OCI-M2 (cell line): ENCODE measurements at regions not wholly inside any gene's neighbourhood (a gene's known extent, or its start where the extent isn't known, plus 50 kb on each side); places are given as distances from the start of the nearest gene placed in this dataset.
"Not testable (repeated sequence)": the region's sequence is repeated elsewhere in the genome, so short reads cannot be mapped to it uniquely, and the experiment has no call there.

Experiments
- DNase-seq: peaks from one replicate; lab custom pipeline; 2025; ENCODE audit not compliant: unreplicated experiment; lab: John Stamatoyannopoulos, UW

DNA sequence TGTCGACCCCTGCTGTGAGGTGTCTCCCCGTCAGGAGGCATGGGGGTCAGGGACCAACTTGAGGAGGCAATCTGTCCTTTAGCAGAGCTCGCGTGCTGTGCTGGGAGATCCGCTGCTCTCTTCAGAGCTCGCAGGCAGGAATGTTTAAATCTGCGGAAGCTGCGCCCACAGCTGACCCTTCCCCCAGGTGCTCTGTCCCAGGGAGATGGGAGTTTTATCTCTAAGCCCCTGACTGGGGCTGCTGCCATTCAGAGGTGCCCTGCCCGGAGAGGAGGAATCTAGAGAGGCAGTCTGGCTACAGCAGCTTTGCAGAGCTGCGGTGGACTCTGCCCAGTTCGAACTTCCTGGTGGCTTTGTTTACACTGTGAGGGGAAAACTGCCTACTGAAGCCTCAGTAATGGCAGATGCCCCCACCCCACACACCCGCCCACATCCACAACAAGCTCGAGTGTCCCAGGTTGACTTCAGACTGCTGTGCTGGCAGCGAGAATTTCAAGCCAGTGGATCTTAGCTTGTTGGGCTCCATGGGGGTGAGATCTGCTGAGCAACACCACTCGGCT is 133.1 kb downstream of the CENPC start:
- DNase-seq: not testable (repeated sequence)

- no peak for DNase-seq
Observed at GRCh38 chr4:67403342-67403741, 142.0 kb downstream of the CENPC start.

DNA sequence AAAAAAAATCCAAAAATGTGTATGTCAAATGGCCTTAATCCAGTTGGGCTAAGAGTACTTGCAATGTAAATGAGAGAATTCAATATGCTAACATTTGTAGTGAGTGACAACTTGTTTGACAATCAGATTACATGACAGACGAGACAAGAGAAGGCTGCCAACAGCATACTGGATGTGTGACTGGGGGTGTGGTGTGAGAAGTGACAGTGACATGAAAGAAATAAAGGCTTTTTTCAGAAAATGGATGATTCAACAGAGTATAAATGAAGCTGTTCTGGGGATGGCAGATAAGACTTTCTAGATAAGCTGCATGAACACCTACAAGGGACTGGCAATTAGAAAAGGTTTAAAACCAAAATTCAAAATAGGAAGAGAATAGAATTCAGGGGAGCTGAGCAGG is 143.4 kb downstream of the CENPC start:
- DNase-seq: no peak

GRCh38 chr4:67397931-67398330 is 147.4 kb downstream of the CENPC start:
- no peak for DNase-seq

- no peak for DNase-seq
Observed at GRCh38 chr4:67397031-67397430, 148.3 kb downstream of the CENPC start.

DNA sequence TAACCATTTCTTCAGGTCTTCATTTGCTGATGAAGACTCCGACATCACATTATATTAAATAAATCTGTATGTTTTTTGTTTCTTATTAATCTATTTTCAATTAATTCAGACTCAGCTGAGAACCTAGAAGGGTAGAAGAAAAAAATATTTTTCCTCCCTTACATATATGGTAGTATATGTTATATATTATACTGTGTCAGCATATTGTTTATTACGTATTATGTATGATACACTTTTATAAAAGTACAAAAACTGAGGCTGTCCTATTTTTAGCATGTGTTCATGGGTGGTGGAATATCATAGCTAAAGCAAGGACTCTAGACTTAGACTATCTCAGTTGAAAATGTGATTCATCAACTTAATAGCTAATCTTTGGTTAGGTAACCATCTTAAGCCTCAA is 149.3 kb downstream of the CENPC start:
- no peak for DNase-seq

- DNase-seq: no peak
Observed at GRCh38 chr4:67394879-67395278, 150.4 kb downstream of the CENPC start.

GRCh38 chr4:67393699-67394281 is 151.5 kb downstream of the CENPC start:
- peak; percentile 1 for DNase-seq

DNA sequence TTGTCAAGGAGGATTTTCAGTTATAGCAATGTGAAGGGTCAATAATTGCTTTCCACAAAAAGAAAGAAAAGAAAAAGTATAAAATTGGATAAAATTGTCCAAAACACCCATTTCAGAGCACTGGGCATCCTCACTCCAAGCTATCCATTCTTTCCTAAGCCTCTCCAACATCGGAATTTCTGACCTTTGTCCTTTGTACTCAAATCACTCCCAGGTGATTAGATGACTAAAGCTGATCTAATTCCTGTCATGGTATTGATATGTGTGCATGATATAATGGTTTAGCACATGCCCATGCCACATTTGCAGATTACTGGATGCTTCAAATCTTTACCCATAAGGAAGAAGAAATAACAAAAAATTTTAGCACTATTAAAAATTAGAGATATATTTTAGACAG is 152.3 kb downstream of the CENPC start:
- no peak for DNase-seq

DNA sequence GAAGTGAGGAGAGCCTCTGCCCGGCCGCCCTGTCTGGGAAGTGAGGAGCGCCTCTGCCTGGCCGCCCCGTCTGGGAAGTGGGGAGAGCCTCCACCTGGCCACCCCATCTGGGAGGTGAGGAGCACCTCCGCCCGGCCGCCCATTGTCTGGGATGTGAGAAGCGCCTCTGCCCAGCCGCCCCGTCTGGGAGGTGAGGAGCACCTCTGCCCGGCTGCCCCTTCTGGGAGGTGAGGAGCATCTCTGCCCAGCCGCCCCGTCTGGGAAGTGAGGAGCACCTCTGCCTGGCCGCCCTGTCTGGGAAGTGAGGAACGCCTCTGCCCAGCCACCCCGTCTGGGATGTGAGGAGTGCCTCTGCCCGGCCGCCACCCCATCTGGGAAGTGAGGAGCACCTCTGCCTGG is 163.9 kb downstream of the CENPC start:
- not testable (repeated sequence) for DNase-seq

DNA sequence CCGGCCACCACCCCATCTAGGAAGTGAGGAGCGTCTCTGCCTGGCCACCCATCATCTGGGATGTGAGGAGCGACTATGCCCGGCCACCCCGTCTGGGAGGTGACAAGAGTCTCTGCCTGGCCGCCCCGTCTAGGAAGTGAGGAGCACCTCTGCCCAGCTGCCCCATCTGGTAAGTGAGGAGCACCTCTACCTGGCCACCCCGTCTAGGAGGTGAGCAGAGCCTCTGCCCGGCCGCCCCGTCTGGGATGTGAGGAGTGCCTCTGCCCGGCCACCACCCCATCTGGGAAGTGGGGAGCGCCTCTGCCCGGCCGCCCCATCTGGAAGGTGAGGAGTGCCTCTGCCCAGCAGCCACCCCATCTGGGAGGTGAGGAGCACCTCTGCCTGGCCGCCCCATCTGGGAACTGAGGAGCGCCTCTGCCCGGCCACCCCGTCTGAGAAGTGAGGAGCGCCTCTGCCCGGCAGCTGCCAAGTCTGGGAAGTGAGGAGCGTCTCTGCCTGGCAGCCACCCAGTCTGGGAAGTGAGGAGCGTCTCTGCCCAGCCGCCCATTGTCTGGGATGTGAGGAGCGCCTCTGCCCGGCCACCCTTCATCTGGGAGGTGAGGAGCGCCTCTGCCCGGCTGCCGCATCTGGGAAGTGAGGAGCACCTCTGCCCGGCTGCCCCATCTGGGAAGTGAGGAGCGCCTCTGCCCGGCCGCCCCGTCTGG is 164.4 kb downstream of the CENPC start:
- DNase-seq: not testable (repeated sequence)

DNA sequence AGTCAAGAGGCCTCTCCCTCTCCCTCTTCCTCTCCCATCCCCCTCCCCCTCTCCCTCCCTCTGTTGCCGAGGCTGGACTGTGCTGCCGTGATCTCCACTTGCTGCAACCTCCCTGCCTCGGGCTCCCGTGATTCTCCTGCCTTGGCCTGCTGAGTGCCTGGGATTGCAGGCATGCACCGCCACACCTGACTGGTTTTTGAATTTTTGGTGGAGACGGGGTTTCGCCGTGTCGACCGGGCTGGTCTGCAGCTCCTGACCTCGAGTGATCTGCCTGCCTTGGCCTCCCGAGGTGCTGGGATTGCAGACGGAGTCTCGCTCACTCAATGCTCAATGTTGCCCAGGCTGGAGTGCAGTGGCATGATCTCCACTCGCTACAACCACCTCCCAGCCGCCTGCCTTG is 165.1 kb downstream of the CENPC start:
- no peak for DNase-seq

DNA sequence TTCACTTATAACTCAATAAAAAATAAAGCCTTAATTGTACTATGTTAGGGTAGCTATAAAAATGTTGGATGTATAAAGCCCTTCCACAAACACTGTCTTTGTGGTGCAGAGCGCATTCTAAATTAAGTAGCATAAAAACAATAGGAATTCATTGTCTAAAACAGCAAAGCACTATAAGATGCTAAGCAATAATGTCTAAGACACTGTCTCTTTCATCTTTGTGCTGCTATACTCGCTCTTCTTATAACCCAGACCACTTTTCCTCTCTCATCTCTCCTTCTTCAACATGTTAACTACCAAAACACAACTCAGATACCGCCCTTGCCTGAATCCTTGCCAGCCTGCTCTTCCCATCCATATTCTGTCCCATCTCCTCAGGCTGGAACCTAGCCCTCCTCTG is 170.0 kb downstream of the CENPC start:
- DNase-seq: no peak

DNA sequence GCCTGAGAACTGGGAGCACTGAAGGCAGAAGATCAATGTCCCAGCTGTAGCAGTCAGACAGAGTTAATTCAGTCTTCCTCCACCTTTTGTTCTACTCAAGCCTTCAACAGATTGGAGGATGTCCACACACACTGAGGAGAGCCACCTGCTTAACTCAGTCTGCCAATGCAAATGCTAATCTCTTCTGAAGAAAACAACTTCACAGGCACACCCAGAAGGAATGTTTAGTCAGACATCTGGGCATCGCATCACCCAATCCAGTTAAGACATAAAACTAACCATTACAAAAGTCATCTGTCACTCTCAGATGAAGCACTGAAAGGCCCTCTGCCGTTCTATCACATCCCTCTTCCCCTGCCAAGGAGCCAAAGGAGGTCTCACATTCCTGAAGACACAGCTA is 173.7 kb downstream of the CENPC start:
- no peak for DNase-seq

DNA sequence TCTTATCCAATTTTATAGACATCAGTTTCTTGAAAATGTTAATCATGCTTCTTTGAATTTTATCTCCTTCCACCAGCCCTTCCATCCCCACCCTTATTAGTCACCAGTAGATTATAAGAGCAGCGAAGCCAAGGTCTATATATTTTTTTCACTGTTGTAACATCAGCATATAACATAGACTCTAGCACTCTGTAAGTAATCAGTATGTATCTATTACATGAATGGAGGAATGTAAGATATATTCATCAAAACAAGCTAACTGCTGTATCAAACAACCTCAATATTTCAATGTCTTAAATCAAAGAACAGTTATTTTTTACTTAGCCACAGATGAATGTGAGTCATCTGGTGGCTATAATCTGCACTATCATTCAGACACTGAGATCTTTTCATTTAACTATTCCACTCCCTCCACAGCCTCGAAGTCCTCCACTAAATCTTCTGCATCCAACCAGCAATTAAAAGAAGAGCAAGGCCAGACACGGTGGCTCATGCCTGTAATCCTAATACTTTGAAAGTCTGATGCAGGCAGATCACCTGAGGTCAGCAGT is 178.9 kb downstream of the CENPC start:
- DNase-seq: no peak

- DNase-seq: no peak
Observed at GRCh38 chr4:67365661-67366245, 179.6 kb downstream of the CENPC start.

GRCh38 chr4:67355806-67356205 is 189.5 kb downstream of the CENPC start:
- DNase-seq: no peak

GRCh38 chr4:67346654-67347053 is 198.6 kb downstream of the CENPC start:
- DNase-seq: no peak

GRCh38 chr4:67344594-67345380 is 200.5 kb downstream of the CENPC start:
- no peak for DNase-seq

GRCh38 chr4:67343199-67343598 is 202.1 kb downstream of the CENPC start:
- no peak for DNase-seq

DNA sequence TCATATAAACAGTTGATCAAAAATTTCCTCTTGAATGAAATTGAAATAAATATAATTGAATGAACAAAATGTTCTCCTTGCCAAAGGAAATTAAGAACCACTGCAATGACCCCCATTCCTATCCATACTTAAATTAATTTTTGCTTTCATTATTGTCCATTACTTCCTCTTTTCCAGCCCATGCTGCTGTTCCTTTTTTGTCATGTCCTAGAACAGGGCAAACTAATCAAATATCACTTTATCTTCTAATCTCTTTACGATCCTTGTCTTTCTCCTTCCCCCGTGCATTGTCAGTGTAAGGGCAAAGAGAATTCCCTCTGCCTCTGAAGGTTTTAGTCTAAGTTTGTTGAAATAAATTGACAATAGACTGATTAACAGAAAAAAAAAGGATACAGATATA is 203.0 kb downstream of the CENPC start:
- DNase-seq: no peak
